Embryonic facial prominence (tissue), 1 donor: ENCODE measurements at regions not wholly inside any gene's neighbourhood (a gene's known extent, or its start where the extent isn't known, plus 50 kb on each side); places are given as distances from the start of the nearest gene placed in this dataset.
A peak's percentile ranks its signal among the peaks of the same experiment; 100 is the strongest.

Experiments used
- DNase-seq: peaks from one replicate; pipeline ENCODE4 v3.0.0-alpha.2; 2016; ENCODE audit errors: extremely low spot score

GRCh38 chr9:84129529-84129928 lies 148.9 kb downstream of the RMI1 start:
- no peak for DNase-seq

GRCh38 chr9:84136119-84136868 lies 155.7 kb downstream of the RMI1 start:
- peak; percentile 35 for DNase-seq

DNA sequence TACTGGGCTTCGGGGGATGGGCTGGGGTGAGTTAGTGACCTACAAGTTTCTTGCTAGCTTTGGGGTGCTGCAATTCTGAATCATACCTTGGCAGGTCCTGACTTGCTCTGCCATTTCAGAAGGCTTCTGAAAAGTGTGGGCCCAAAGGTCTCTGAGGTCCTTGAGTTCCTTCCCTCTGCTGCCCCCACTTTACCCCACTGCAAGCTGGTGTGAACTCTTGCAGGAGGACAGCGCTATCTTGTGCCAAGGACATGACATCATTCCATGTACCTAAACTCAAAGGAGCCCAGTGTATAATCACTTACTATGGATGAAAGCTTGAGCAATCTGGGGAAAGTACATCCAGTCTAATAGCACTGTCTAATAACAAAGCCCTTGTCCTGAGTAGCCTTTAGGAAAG lies 157.4 kb downstream of the RMI1 start:
- no peak for DNase-seq

DNA sequence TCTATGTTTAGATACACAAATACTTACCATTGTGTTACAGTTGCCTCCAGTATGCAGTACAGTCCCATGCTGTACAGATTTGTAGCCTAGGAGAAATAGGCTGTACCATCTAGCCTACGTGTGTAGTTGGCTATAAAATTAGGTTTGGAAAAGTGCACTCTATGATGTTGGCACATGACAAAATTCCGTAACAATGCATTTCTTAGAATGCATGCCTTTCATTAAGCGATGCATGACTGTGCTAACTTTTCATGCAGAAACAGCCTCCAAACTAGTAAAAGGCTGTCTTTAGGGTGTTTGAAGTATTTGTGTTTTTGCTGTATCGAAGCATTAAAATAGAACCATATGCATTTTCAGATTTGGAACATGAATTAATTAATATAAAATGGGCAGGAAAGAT lies 157.9 kb downstream of the RMI1 start:
- no peak for DNase-seq

- peak; percentile 58 for DNase-seq
Observed at GRCh38 chr9:84139296-84140070, 158.9 kb downstream of the RMI1 start.

GRCh38 chr9:84140535-84141101 lies 160.0 kb downstream of the RMI1 start:
- DNase-seq, result no peak

GRCh38 chr9:84141741-84142370 lies 161.3 kb downstream of the RMI1 start:
- DNase-seq, result no peak

- DNase-seq, result no peak
Observed at GRCh38 chr9:84145031-84145430, 164.4 kb downstream of the RMI1 start.

DNA sequence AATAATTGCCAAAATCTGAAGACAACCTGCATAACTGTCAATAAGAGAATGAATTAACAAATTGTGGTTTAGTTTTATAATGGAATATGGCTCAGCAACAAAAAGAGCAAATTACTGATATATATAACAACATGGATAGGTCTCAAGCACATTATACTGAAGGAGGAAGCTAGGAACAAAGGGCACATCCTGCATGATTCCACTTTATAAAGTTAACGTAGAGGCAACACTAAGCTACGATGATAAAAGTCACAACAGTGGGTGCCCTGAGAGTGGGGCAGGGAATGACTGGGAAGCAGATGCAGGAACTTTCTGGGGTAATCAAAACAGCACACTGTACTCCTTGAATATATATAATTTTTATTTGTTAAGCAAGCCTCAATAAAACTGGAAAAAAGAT lies 165.2 kb downstream of the RMI1 start:
- DNase-seq, result no peak

GRCh38 chr9:84146893-84147710 lies 166.5 kb downstream of the RMI1 start:
- no peak for DNase-seq

DNA sequence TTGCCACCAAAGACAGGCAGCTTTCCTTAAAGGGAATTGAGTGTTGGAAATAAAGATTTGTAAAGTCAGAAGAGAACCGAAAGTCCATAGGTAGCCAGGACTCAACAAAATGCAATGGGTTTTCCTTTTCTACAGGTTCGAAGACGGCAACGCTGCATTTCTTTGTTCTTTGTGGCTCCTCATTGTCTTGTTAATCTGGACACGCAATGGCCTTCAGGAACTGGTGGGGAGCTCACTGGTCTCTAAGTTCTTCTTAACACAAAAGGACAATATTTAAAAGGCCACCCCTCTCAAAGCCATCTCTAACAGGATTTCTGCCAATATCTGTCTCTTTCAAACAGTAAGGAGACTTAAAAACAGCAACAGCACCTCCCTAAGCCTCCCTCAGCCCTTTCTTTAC lies 170.6 kb downstream of the RMI1 start:
- DNase-seq, result no peak

DNA sequence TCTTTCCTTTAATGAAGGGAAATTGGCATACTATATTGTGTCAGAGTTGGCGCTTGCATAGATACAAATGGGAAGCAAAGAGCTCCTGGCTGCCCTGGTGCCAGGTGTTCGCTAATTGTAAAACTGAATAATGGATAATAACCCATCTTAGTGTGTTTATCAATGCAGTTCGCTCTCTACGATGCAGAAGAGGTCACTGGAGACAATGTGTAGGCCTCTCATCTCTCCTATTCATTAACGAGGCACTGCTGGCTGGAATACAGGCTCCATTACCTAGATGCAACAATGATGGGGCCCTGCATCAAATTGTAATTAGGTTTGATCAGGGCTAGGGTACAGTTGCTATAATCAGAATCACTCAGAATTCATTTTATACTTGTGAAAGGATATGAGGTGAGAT lies 171.0 kb downstream of the RMI1 start:
- no peak for DNase-seq

DNA sequence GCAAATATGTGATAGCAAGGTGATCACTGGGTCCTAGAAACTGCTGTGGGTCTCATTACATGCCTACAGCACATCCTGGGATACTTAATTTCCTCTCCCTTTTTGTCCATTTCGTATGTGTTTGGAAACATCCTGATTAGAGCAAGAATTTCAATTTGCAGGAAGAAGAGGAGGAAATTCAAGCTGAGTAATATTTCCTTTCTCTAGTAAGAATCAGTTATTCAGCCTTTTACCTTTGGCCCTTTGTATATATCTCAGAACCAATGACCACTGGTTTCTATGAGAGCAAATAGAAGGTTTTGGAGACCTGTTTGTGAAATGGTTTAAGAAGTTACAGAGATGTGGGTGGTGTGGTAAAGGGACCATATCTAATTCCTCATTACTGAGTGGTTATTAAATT lies 171.6 kb downstream of the RMI1 start:
- no peak for DNase-seq

- DNase-seq, result no peak
Observed at GRCh38 chr9:84153885-84154284, 173.3 kb downstream of the RMI1 start.

DNA sequence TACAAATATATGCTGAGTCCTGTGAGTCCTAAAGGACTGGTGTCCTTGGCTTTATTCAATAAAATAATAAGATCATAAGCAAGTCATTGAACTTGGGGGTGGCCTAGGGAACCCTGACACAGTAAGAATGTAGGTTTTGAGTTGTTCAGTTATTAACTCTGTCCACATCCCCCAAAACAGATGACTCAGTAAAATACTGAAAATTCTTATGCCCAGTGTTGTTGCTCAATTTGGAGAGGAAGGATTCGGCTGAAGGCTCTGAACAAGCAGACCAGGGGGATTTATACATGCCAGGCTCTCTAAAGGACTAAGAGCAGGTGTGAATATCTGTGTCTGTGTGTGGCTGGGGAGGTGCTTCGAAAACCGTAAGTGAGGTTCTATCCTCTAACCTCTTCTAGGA lies 173.7 kb downstream of the RMI1 start:
- no peak for DNase-seq

GRCh38 chr9:84163052-84163650 lies 177.4 kb downstream of the SLC28A3 start:
- DNase-seq, result no peak

DNA sequence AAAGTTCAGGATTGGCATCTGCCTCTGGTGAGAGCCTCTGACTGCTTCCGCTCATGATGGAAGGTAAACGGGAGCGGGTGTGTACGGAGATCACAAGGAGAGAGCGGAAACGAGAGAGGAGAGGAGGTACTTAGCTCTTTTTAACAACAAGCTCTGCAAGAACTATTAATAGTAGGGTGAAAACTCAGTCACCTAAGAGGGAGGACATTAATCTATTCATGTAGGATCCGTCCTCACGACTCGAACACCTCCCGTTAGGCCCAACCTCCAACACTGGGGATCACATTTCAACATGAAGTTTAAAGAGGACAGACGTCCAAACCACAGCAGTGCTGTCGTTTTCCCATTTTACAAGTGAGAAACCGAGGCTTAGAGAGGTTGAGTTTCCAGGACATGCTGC lies 173.7 kb downstream of the SLC28A3 start:
- DNase-seq, result no peak

DNA sequence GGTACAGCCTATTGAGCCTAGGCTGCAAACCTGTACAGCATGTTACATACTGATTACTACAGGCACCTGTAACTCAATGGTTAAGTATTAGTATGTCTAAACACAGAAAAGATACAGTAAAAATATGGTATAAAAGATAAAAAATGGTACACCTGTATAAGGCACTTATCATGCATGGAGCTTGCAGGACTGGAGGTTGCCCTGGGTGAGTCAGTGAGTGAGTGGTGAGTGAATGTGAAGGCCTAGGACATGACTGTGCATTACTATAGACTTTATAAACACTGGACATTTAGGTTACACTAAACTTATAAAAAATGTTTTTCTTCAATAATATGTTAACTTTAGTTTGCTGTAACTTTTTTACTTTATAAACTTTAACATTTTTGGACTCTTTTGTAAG lies 171.3 kb downstream of the SLC28A3 start:
- DNase-seq, result no peak

DNA sequence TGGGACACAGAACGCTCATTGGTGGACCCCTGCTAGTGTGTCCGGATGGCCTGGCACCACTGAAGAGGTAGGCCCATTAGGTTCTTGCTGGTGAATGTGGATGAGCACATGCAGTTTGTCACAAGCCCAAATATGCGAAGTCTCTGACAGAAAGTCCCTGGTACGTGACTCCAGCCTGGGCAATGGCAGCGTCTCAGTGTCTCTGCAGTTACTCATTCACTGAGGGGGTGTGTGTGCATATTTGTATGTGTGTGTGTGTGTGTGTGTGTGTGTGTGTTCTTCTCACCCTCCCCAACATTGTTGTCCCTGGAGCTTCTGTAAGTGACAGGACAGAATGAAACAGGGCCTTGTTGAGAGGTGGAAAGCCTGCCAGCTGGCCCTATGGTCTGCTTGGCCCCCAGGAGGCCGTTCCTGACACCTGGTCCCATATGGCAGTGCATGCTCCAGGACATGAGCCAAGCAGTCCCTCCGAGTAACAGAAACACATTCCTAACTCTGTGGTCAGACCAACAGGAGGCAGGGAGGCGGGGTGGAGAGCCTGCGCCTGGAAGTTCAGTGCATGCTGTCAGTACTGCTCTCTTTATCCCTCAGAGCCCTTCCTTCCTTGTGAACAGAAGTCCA lies 169.9 kb downstream of the SLC28A3 start:
- DNase-seq, result no peak

DNA sequence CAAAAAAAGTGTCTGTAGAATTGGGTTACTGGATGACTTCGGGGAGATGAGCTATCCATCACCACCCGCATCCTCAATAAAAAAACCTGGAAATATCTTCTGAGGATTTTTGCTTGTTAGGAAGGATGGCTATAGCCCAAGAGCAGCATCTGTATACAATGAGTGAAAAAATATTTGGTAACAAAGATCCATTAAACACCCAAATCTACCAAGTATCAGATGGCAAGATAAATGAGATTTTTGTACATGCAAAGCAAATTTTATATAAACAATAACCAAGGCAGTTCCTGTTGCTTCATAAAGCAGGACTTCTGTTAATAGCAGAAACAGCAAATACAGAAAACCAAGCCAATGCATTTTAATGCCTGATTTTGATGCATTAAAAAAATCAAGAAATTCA lies 166.6 kb downstream of the SLC28A3 start:
- no peak for DNase-seq

GRCh38 chr9:84174486-84174885 lies 166.1 kb downstream of the SLC28A3 start:
- DNase-seq, result no peak
